ENCODE measurements at regions not wholly inside any gene's neighbourhood (a gene's known extent, or its start where the extent isn't known, plus 50 kb on each side); places are given as distances from the start of the nearest gene placed in this dataset.

GRCh38 chr13:100946588-100946987 lies 272.0 kb upstream of the TMTC4 start:
- CTCF ChIA-PET = no interaction called here
- Histone ChIP-seq H3K4me1 (ENCODE audit: control insufficient read depth, insufficient read depth, low read length) (no peaks in the 10 kb centered on the region), H3K36me3 (ENCODE audit: control insufficient read depth in 2 of 2, insufficient read depth in 1 of 2, low read length in 2 of 2) (no peaks in the 10 kb centered on the region), H3K27ac (ENCODE audit: extremely low read depth, low read depth, low read length) (no peak overlapping the region), H3K9me3 (ENCODE audit: control insufficient read depth, insufficient read depth, low read depth, low read length) (no peaks in the 10 kb centered on the region), H3K4me3 (ENCODE audit: low read depth, low read length) (no peak overlapping the region)
- POLR2A ChIA-PET = no interaction called here
- TF ChIP-seq ZNF449 (tag by site-specific recombination; IDR thresholded peaks at IDR 0.05) (no peak), EGR2 (tag by site-specific recombination; IDR thresholded peaks at IDR 0.05; ENCODE audit: low read depth) (no peak), ZNF626 (tag by site-specific recombination; IDR thresholded peaks at IDR 0.05) (no peak), REST (tag by site-specific recombination; IDR thresholded peaks at IDR 0.05) (no peak), ZFP3 (tag by site-specific recombination; IDR thresholded peaks at IDR 0.05; ENCODE audit: low read depth) (no peak), FEZF1 (tag by site-specific recombination; IDR thresholded peaks at IDR 0.05) (no peak), ZNF561 (tag by site-specific recombination; IDR thresholded peaks at IDR 0.05; ENCODE audit: borderline replicate concordance) (no peak), ZNF138 (tag by site-specific recombination; IDR thresholded peaks at IDR 0.05; ENCODE audit: borderline replicate concordance) (no peak), ZNF488 (tag by site-specific recombination; IDR thresholded peaks at IDR 0.05) (no peak), ZNF654 (tag by site-specific recombination; IDR thresholded peaks at IDR 0.05; ENCODE audit: low read depth) (no peak), ZNF24 (tag by site-specific recombination; IDR thresholded peaks at IDR 0.05) (no peak), ZSCAN18 (tag by site-specific recombination; IDR thresholded peaks at IDR 0.05) (no peak), ZNF704 (tag by site-specific recombination; IDR thresholded peaks at IDR 0.05) (no peak), ZNF292 (tag by site-specific recombination; IDR thresholded peaks at IDR 0.05; ENCODE audit: borderline replicate concordance, low read depth) (no peak), ZNF354C (tag by site-specific recombination; IDR thresholded peaks at IDR 0.05; ENCODE audit: borderline replicate concordance, low read depth) (no peak), SCRT1 (tag by site-specific recombination; IDR thresholded peaks at IDR 0.05; ENCODE audit: borderline replicate concordance) (no peak), KLF8 (tag by site-specific recombination; IDR thresholded peaks at IDR 0.05) (no peak), ZNF394 (tag by site-specific recombination; IDR thresholded peaks at IDR 0.05; ENCODE audit: borderline replicate concordance) (no peak), ZNF548 (tag by site-specific recombination; IDR thresholded peaks at IDR 0.05) (no peak)
